Stimulated activated CD4-positive, alpha-beta T cell treated with anti-CD3 and anti-CD28 coated beads, TNF-alpha, amount 100 ng/mL, for 1 hour (primary cell): ENCODE measurements at regions not wholly inside any gene's neighbourhood (a gene's known extent, or its start where the extent isn't known, plus 50 kb on each side); places are given as distances from the start of the nearest gene placed in this dataset.
"Not testable (repeated sequence)": the region's sequence is repeated elsewhere in the genome, so short reads cannot be mapped to it uniquely, and the experiment has no call there.

ENCODE experiments used
- DNase-seq, 3 donors: peaks; one replicate each; pipeline ENCODE4 v3.0.0-alpha.2; 2020; ENCODE audit warnings: low read depth in 3 of 3, low spot score in 1 of 3

DNA sequence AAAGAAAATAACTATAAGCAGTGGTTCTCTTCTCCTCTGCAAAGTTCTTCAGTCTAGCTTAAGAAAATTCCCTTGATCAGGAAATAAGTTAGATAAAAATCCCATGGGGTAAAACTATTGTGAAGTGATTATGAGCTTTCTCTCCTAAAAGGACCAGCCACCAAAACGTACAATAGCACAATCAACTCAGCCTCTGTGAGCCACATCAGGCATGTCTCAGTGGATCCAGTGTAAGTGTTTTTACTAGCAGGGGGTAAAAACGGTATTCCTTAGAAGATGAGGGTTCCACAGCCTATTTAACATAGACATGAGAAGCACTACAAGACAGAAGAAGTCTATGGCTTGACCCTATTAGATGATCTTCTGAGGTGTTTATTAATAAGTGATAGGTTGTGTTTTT is 503.2 kb downstream of the PIK3C3 start:
- DNase-seq = no peak

DNA sequence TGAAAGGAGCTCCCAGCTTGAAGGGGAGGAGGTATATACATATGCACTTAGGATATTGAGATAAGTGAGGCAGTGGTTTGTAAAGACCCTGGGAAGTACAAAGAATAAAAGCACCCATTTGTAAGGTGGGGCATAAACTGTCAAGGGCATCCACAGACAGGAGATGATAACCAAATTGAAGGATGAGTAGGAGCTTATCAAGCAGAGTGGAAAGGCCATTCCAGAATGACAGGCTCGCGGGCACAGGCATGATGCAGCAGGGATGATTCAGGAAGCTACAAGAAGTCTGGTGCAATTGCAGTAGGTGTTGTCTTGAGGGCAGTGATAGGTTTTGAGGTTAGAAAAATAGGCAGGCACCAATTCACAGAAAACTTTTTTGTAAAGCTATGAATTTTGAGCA is 504.8 kb downstream of the PIK3C3 start:
- no peak for DNase-seq

DNA sequence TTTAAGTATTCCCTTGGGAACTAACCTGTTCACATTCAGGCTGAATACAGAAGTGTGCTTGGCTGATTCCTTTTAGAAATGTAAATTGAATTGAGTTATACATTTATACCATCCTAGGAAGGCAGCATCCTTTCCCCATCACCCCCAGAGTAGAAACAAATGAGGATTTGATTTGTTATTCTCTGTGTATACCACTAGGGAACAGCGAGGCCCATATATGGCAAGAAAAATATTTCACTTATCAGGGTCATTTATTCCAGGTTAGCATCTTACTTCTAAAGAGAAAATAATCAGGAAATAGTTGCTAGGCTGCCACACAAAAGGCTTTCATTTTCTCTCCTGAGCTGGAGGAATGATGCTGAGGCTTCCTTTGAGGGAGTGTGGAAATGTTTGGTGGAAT is 516.9 kb downstream of the PIK3C3 start:
- no peak for DNase-seq

DNA sequence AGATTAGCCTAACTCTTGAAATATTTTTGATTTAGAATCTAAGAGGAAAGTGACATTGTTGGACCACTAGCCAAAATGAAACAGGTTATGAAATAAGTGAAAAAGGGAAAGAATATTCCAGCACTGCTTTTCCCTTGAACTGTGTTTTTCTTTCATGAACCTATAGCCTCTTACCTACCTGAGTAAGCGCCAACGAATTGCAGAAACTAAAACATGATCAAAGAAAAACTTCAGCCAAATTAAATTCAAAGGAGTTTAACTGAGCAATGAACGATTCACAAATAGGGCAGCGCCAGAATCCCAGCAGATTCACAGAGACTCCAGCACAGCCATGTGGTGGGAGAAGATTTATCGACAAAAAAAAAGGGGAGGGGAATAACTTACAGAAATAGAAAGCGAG is 518.6 kb downstream of the PIK3C3 start:
- DNase-seq = no peak

DNA sequence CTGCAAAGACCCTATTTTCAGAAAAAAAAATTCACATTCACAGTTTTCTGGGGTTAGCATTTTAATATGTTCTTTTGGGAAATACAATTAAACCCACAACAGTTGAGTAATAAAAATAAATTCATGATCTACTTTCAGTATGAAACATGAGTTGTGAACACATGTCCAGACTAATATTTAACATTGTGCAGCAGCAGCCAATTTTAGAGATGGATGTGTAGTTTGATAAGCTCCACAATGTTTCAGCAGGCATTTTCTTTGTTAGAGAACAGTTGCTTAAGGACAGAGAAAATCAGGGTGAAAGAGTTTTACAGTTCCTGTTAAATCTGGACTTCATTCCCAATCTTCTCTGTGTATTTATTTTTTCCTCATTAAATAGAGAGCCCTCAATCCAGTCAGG is 519.5 kb downstream of the PIK3C3 start:
- DNase-seq = no peak

DNA sequence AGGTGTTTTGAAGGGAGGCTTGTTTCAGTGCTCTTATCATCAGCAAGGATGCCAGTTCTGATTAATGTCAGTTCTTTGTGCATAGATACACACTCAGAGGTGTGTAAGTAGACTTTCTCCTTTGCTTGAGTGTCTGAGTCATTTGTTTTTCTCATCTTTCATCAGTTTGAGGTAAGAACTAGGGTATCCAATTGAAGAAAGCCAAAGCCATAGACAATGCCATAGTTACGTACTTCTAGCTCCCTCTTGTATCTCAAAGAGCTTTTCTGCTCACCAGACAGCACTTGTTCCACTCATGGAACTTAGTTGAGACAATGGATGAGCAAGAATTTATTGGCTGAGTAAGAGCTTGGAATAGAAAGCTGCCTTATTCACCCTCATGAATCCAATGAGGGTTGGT is 520.1 kb downstream of the PIK3C3 start:
- no peak for DNase-seq

DNA sequence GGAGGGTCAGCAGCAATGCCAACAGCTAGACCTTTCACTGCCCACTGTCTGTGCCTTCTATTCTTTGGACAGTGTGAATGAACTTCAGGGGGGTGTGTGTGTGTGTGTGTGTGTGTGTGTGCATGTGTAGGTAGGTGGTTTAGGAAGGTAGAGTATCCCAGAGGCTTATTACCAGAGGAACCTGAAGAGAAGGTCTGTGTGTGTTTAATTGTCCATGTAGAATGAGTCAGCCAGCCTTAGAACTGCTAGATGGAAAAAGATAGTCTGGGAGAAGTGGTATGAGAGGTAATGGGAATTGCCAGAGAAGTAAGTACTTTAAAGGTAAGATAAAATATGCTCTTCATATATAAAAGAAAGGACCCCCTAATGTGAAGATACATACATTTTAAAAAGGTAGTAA is 522.2 kb downstream of the PIK3C3 start:
- no peak for DNase-seq

DNA sequence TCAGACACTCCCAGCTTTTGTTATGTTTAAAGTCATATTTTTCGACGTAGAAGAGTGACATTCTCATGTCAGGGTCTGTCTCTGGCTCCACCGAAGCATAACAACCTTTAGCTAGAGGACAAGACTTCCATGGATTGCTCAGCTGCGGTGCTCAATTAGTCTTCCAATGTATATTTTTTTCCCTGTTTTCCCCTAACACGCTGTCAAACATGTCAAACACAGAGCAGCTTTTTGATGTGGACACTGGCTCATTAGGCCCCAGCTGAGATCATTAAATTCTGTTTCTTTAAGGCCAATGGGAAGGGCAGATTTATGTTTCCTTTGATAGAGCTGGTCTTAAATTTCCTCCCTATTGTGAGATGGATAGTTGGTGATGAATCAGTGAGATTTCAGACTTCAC is 525.4 kb downstream of the PIK3C3 start:
- no peak for DNase-seq

DNA sequence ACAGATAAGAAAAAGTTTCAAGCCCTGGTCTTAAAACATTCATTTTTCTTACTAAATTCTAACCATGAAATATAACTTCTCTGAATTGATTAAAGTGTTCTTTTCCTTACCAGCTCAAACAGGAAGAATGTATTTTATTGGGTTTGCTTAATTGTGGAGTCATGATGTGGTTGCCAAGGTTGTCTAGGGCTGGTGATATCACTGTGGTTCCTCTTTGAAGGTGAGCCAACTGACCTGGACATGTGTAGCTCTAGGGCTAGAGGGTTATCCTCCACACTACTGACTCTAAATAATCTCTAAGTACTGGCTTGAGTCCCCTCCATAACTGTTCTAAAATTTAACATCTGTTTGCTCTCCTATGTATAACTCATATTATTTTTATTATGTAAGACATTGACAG is 529.6 kb downstream of the PIK3C3 start:
- DNase-seq = no peak

DNA sequence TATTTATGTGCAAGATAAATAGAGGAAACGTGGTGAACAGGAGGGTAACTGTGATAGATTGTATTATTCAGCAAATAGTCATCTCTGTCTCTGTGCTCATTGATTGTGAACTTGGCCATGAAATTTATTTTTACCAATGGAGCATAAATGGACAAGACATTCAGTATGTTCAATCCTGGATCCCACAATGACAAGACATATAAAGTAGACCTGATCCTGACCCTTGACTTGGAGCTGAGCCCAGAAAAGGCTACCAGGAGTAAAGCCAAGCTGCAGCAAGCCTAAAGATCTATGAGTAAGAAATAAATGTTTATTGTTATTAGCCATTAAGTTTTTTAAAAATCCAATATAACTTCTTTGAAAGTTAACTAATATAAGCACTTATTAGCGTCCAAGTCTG is 531.2 kb downstream of the PIK3C3 start:
- no peak for DNase-seq

DNA sequence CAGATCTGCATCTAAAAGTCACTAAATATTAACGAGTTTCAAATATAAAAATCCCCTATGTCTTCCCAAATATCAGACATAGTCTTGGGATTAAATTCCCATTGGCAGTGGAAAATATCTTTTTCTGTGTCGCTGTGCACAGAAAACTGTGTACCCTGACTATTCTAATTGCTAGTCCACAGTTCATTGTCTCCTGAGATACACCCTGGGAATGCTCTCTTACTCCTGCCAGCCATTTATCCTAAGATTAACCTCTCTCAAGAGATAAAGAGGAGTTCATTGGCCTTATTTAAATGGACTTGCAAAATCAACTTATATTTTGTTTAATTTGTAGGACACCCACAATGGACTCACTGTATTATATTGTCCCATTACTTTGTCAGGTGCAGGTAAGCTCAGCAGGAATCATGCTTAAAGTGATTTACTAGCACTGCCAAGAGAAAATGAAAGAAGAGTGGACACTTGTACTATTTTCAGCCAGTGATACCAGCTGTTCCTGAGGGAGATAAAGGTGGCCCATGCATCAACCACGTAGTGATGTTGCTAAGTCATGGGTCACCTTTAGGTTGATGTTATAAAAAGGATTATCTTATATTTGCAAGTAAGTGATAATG is 553.8 kb downstream of the PIK3C3 start:
- DNase-seq = no peak

DNA sequence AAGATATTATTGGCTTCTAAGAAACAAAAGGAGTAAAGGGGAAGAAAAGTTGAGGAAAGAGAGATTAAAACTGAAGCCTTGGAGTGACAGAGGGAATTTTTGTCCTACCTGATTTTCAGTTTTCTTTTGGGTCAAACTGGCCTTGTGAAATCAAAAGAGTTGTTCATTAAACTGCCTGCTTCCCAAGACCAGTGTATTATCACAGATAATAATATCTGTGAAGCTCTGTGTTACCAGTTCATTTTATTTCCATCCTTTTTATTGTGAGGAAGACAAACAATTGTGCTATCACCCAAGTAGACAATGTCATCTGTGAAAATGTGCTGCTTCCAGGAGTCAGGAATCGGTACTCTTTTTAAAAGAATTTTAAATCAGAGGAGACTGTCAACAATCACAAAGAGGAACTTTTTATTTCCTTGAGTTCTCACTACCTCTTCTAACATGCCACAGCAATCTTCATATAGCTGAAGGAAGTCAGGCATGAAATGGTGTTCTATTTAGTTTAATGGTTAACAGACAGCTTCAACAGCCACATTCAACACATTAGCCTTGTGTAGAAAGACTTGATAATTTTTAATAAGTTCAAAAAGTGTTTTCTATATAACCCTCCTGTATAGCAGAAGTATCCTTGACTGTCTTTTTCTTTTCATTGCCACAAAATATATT is 554.8 kb downstream of the PIK3C3 start:
- DNase-seq = no peak

DNA sequence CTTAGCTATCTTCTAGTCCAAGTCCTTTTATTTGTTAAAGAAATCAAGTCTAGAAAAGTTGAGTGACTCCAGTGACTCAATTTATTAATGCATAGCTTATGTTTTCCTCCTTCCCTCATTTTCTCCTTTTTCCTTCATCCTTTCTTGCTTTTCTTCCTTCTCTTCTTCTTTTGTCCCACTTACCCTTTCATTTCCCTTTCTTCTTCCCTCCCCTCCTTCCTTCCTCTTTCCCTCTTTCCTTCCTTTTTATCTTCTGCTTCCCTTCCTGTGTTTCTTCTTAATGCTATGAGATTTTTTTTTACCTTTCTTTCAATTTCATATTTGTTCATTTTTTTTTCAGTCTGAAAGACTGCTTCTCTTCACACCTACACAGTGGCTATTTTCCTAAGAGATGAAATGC is 555.5 kb downstream of the PIK3C3 start:
- no peak for DNase-seq

DNA sequence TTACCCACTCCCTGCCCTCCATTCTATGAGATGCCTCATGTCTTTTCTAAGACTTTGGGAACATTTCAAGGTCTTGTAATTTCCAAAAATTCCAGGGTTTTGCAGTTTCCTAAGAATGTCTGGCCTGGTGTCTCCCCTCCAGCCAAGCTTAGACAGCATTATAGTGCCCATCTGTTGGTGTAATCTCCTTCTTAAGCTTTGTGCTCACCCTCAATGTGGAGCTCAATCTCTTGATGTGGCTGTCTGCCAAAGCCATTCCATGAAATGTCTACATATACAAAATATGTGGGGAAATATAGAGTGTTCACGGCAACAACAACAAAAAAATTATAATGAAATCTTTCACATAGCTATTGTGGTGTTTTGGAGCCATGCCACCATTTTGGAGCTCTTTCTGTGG is 558.4 kb downstream of the PIK3C3 start:
- no peak for DNase-seq

DNA sequence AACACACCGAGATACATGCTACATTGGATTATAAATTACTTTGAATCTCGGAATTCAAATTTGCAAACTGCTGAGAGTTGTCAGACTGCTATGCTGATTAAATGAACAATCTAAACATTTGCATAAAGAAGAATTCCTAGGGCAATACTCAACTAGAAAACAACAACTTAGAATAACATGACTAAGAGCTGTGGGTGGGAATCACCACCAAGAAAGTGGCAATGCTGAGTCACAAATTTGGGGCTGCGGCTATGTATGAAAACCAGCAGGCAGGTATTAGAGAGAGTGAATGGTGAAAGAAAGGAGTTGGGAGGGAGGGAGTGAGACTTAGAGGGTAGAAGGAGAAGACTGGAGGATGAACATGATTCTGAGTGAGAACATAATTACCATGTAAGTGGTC is 559.5 kb downstream of the PIK3C3 start:
- no peak for DNase-seq

DNA sequence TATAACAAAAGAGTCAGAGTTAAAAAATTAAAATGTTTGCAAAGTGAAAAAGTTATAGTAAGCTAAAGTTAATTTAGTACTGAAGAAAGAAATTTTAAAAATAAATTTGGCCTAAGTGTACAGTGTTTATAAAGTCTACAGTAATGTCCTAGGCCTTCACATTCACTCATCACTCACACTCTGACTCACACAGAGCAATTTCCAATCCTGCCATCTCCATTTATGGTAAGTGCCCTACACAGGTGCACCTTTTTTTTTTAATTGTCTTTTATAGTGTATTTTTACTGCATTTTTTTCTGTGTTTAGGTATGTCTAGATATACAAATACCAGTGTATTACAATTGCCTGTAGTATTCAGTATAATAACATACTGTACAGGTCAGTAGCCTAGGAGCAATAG is 562.9 kb downstream of the PIK3C3 start:
- DNase-seq = no peak

DNA sequence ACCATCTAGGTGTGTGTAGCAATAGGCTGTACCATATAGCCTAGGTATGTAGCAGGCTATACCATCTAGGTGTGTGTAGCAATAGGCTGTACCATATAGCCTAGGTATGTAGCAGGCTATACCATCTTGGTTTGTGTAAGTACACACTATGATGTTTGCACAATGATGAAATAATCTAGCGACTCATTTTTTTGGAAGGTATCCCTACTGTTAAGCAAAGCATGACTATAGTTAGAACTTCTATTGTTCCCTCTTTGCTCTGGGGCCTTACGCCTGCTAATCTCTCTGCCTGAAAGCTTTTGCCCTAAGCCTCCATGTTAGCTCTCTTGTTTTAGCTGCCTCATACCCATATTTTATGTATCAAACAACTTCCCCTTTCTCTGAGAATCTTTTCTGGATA is 563.3 kb downstream of the PIK3C3 start:
- not testable (repeated sequence) for DNase-seq

DNA sequence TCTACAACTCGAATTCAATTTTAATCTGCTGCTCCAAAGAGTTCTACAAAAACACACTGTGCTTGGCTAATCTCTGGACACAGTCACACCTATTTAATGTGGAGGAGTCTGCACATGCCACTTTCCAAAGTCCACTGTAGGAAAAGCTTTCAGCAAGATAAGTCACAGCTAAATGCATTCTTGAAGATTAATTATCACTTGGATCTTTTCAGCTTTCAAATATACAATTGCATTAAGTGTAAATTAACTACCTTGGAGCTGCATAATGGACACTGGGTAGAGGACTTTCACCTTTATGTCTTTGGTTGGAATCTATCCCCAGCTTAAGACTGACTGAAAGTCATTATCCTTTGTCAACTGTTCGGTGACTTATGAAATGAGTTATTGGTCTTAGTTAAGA is 565.1 kb downstream of the PIK3C3 start:
- DNase-seq = no peak

DNA sequence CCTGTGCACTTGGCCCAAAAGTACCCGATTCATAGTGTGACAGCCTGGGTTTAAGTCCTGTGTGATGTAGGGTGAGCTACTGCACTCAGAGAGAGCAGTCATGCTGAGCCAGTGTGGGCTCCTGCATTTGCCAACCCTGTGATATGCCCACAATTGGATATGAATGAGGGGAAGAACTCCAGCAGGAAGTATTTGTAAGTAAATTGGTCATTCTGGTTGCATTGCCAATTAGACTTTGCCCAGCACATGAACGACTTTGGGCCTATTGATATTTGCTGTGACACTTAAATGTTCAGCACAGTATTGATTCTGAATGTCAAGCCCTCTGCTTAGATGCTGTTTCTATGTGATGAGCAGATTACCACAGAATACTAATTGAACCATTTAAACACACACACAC is 570.9 kb downstream of the PIK3C3 start:
- DNase-seq = no peak

DNA sequence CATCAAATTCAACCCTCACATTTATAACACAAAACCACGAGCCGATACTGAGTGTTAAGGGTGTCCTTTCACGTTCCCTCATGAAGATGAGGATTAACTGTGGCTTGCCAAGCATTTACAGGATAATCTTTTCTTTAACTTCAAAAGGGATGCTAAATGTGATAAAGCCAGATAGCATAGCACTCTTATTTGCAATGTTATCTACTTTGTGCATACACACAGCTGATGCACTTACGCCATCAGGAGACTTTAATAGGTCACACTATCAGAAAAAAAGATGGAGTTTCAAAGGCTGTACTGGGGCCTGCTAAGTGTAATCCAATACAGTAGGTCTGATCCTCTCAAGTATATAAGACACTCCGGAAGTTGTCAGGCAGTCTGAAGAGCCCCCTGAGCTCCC is 572.7 kb downstream of the PIK3C3 start:
- no peak for DNase-seq

DNA sequence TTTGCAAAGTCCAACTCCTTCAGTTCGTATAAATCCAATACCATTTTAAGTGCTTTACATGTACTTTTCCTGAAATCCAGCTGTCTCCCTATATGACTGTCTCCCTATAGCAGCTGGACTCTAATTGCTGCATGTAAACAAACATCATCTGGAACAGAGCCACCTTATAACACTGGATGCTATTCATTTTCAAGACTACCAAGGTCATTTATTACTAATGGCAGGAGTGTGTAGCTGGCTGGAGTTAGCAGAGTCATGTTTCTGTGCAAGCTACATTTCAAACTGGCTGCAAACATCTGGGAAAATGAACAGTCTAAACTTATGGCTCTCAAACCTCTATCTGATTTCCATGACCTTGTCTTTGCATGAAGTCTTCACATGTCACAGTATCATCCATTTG is 575.2 kb downstream of the PIK3C3 start:
- no peak for DNase-seq

DNA sequence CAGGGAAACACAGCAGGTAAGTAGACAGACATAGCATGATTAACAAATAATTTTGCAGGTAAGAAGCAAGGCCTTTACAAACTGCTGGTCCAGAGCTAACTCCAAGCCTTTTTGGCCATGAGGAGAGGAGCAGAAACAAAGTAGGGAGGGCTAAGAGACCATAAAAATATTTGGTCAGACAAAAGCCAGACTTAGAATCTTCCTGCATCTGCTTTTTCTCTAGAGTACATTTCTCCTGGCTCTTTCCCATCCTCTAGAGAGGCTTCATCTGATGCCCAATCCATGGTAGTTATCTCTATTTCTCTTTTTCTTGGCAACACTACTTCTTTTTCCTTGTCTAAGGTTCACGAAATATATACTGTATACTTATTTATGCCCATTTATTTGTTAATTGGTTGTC is 577.1 kb downstream of the PIK3C3 start:
- no peak for DNase-seq

DNA sequence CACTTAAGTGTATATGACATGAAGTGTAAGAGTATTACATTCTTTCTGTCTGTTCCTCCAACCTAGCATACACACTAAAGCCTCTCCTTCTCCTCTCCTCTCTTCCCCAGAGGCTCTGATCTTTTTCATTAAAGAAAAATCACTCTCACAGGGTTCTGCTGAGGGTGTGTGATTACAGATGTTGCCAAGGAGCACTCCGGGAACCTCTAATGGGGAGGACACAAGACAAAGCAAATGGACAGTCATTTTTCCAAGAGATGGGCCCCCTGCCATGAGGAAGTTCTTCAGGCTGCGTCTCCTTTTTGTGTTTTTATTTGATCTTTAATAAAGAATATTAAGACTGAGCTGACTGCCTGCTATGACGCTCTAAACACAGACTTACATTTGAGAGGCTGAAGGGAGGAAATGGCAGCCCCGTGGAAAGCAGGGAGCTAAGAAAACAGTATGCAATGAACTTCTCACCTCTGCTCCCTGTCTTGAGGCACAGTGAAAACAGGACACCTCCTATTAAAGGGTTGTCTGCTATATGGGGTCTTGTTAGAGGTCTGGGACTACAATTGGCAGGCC is 578.1 kb downstream of the PIK3C3 start:
- DNase-seq = no peak
